ENCODE measurements at regions not wholly inside any gene's neighbourhood (a gene's known extent, or its start where the extent isn't known, plus 50 kb on each side); places are given as distances from the start of the nearest gene placed in this dataset.

GRCh38 chr12:4086481-4086880 lies 187.1 kb upstream of the CCND2 start:
- TF ChIP-seq CTCF (conservative IDR thresholded peaks at IDR 0.05; ENCODE audit: low read length) (no peak), EZH2phosphoT487 (IDR thresholded peaks at IDR 0.05; ENCODE audit: borderline replicate concordance, low read depth, low read length) (no peak)
